B cell (primary cell): ENCODE measurements at regions not wholly inside any gene's neighbourhood (a gene's known extent, or its start where the extent isn't known, plus 50 kb on each side); places are given as distances from the start of the nearest gene placed in this dataset.

ENCODE experiments used
- ATAC-seq: fragments of 200-7000 bp; cut with Tn5 transposase; one replicate; pipeline ENCODE4 v1.10.0; 2021; ENCODE audit warnings: low read depth, mild to moderate bottlenecking, moderate number of reproducible peaks, moderate library complexity
- CTCF ChIA-PET: fragments of 350-600 bp; sonication (Branson Sonifier 250); formaldehyde crosslinking; loops from one replicate; lab custom pipeline; 2021; ENCODE audit warnings: antibody characterized with exemption, inconsistent platforms; lab: Charles Lee
- POLR2A ChIA-PET: fragments of 350-600 bp; sonication (Branson Sonifier 250); formaldehyde crosslinking; loops from one replicate; lab custom pipeline; 2021; ENCODE audit warnings: antibody characterized with exemption; lab: Charles Lee
- DNase-seq: peaks from one replicate; pipeline ENCODE4 v3.0.0; 2013
- H2AFZ ChIP-seq: 2 replicates; pipeline ENCODE4 v1.6.1; 2012; ENCODE audit warnings: mild to moderate bottlenecking, low read depth, low read length; ENCODE audit not compliant: insufficient read depth, poor library complexity, severe bottlenecking
- H3K27ac ChIP-seq, 2 donors: 1 replicate in 1 of 2; 2 replicates in 1 of 2; pipeline ENCODE4 v1.5.1; 2012 to 2013; ENCODE audit warnings: low read length in 2 of 2, mild to moderate bottlenecking in 2 of 2, moderate library complexity in 1 of 2
- H3K27me3 ChIP-seq, 4 experiments: fragments of 200-600 bp in 1 of 4; sonication (generic) in 1 of 4; replicated peaks in 1 of 4; 1 replicate in 2 of 4; 2 replicates in 2 of 4; pipeline versions ENCODE4 v1.6.1 to v1.7.0; 2013 to 2016; ENCODE audit warnings: low read length in 3 of 4, mild to moderate bottlenecking in 2 of 4, mixed read lengths in 1 of 4, moderate library complexity in 1 of 4; ENCODE audit not compliant: insufficient read depth in 4 of 4, control insufficient read depth in 3 of 4; ENCODE audit errors: control extremely low read depth in 1 of 4
- H3K36me3 ChIP-seq, 2 experiments: replicated peaks in 1 of 2; 1 replicate in 1 of 2; 2 replicates in 1 of 2; pipeline versions ENCODE4 v1.6.1 to v1.7.1; 2013; ENCODE audit warnings: low read length in 1 of 2; ENCODE audit not compliant: insufficient read depth in 2 of 2, control insufficient read depth in 1 of 2; ENCODE audit errors: control extremely low read depth in 1 of 2, extremely low read depth in 1 of 2
- H3K4me1 ChIP-seq, 2 donors: fragments of 200-600 bp in 1 of 2; sonication (generic) in 1 of 2; 1 replicate in 1 of 2; 2 replicates in 1 of 2; pipeline versions ENCODE4 v1.5.1 to v1.6.1; 2013 to 2017; ENCODE audit warnings: low read length in 2 of 2; ENCODE audit not compliant: control insufficient read depth in 2 of 2, insufficient read depth in 2 of 2
- H3K4me2 ChIP-seq: replicated peaks from 2 replicates; pipeline ENCODE3; 2012; ENCODE audit warnings: mild to moderate bottlenecking, low read depth, low read length; ENCODE audit not compliant: poor library complexity, severe bottlenecking
- H3K4me3 ChIP-seq, 5 experiments: fragments of 200-600 bp in 1 of 5; sonication (generic) in 1 of 5; 1 replicate in 3 of 5; 2 replicates in 2 of 5; pipeline versions ENCODE4 v1.5.1 to v1.7.0; 2011 to 2016; ENCODE audit warnings: low read length in 4 of 5, mild to moderate bottlenecking in 4 of 5, low read depth in 2 of 5, control low read depth in 1 of 5, moderate library complexity in 1 of 5; ENCODE audit not compliant: insufficient read depth in 1 of 5; ENCODE audit errors: control extremely low read depth in 1 of 5, extremely low read depth in 1 of 5
- H3K79me2 ChIP-seq: fragments of 200-600 bp; sonication (generic); one replicate; pipeline ENCODE4 v1.6.0; 2016; ENCODE audit warnings: low read length; ENCODE audit not compliant: control insufficient read depth, insufficient read depth
- H3K9ac ChIP-seq: fragments of 200-600 bp; sonication (generic); 2 replicates; pipeline ENCODE4 v1.6.1; 2017; ENCODE audit warnings: mild to moderate bottlenecking, low read length, moderate library complexity
- H3K9me3 ChIP-seq, 3 donors: one replicate each; pipeline versions ENCODE4 v1.6.1 to v1.7.1; 2013; ENCODE audit warnings: low read length in 2 of 3; ENCODE audit not compliant: control insufficient read depth in 2 of 3, insufficient read depth in 1 of 3; ENCODE audit errors: control extremely low read depth in 1 of 3
- H4K20me1 ChIP-seq: 2 replicates; pipeline ENCODE4 v1.6.0; 2012; ENCODE audit warnings: mild to moderate bottlenecking, low read length; ENCODE audit not compliant: insufficient read depth, control insufficient read depth, poor library complexity, severe bottlenecking
- H3K27ac Mint-ChIP-seq: one replicate; pipeline ENCODE4 v1.8.0; 2021; ENCODE audit warnings: mixed read lengths
- H3K27me3 Mint-ChIP-seq: one replicate; pipeline ENCODE4 v1.8.0; 2021; ENCODE audit warnings: mixed read lengths
- H3K4me1 Mint-ChIP-seq: one replicate; pipeline ENCODE4 v1.8.0; 2021; ENCODE audit warnings: mixed read lengths
- H3K4me3 Mint-ChIP-seq: one replicate; pipeline ENCODE4 v1.8.0; 2021; ENCODE audit warnings: mixed read lengths
- H3K9me3 Mint-ChIP-seq: one replicate; pipeline ENCODE4 v1.8.0; 2022; ENCODE audit warnings: mixed read lengths; ENCODE audit not compliant: insufficient read depth
- EZH2 ChIP-seq: IDR thresholded peaks from 2 replicates; pipeline ENCODE4 v1.6.1; 2012; ENCODE audit warnings: borderline replicate concordance, low read depth, mild to moderate bottlenecking, moderate library complexity, low read length; ENCODE audit not compliant: insufficient read depth, poor library complexity, severe bottlenecking
- WGBS: methylation state at CpG from one replicate; pipeline ENCODE4 v1.1.5; 2013; ENCODE audit warnings: missing lambda C conversion rate; ENCODE audit not compliant: insufficient coverage; 5-methylcytosine and 5-hydroxymethylcytosine counted together
- intact Hi-C: fragments of 100-400 bp; cut with micrococcal nuclease; formaldehyde crosslinking; loops from one replicate; pipeline ENCODE4 v1.10.0; 2022
- TF ChIP-seq, protein P1 (sequence below): fragments of 200-600 bp; IDR thresholded peaks from one replicate; pipeline ENCODE4 v1.8.0; 2022; ENCODE audit warnings: antibody characterized with exemption, mild to moderate bottlenecking

DNA sequence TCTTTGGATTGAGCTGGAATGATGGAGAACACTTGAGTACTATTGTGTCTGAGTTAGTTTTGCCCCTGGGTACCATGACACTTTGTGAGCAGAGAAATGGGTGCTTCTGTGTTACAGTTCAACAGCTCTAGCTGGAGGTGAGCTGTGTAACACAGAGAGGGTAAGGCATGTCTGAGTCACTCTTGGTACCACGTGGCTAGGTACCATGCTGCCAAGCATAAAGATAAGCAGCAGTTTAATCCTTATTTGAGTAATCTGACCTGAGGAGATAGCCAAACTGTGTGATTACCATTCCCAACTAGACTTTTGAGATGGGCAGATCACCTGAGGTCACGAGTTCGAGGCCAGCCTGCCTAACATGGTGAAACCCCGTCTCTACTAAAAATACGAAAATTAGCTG is 122.0 kb downstream of the OLFM4 start:
- no peak overlapping the region for H3K27ac Mint-ChIP-seq
- POLR2A ChIA-PET, result no interaction called here
- Histone ChIP-seq H3K4me2 (no peak overlapping the region), H4K20me1 (no peaks in the 10 kb centered on the region), H3K27ac (no peak overlapping the region), H3K36me3 (no peaks in the 10 kb centered on the region), H3K9ac (no peak overlapping the region), H3K27me3 (no peaks in the 10 kb centered on the region), H2AFZ (no peak overlapping the region), H3K4me3 (no peak overlapping the region), H3K79me2 (no peaks in the 10 kb centered on the region), H3K4me1 (no peaks in the 10 kb centered on the region), H3K9me3 (no peaks in the 10 kb centered on the region)
- ATAC-seq (no peak), DNase-seq (no peak)
- WGBS, result 50% methylated on average over 1 of the region's 5 CpGs
- CTCF ChIA-PET, result no interaction called here
- intact Hi-C loops, result no loop called here
- no peaks in the 10 kb centered on the region for H3K4me1 Mint-ChIP-seq
- TF ChIP-seq, protein P1, sequence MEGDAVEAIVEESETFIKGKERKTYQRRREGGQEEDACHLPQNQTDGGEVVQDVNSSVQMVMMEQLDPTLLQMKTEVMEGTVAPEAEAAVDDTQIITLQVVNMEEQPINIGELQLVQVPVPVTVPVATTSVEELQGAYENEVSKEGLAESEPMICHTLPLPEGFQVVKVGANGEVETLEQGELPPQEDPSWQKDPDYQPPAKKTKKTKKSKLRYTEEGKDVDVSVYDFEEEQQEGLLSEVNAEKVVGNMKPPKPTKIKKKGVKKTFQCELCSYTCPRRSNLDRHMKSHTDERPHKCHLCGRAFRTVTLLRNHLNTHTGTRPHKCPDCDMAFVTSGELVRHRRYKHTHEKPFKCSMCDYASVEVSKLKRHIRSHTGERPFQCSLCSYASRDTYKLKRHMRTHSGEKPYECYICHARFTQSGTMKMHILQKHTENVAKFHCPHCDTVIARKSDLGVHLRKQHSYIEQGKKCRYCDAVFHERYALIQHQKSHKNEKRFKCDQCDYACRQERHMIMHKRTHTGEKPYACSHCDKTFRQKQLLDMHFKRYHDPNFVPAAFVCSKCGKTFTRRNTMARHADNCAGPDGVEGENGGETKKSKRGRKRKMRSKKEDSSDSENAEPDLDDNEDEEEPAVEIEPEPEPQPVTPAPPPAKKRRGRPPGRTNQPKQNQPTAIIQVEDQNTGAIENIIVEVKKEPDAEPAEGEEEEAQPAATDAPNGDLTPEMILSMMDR, result no peak
- no peak for TF ChIP-seq EZH2
- H3K27me3 Mint-ChIP-seq, result no peaks in the 10 kb centered on the region
- H3K4me3 Mint-ChIP-seq, result no peak overlapping the region
- no peaks in the 10 kb centered on the region for H3K9me3 Mint-ChIP-seq

DNA sequence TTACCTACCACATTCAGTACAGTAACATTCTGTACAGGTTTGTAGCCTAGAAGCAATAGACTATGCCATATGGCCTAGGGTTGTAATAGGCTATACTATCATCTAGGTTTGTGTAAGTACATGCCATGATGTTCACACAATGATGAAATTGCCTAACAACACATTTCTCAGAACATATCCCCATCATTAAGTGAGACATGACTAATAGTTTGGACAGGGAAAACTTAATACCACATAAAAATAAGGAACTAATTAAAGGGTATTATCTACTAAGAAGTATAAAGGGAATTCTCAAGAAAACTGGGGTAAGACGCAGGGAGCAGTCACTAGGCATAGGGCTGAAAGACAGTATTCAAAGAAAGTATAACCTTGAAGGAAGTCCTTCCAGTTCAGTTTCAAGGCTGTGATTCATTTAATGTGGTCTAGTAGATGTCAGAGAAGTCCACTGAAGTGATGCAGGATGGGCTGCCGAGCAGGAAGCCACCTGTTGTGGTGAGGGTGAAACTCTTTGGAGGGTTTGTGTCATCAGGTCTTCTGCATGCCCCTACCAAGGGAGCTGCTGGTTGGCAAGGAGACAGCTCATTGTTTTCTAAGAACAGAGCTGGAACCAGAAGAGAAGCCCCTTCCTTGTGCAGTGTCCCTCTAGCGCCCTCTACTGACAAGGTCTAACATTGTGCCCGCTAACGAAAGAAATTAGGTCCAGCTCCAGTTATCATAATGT is 122.9 kb downstream of the OLFM4 start:
- H3K27me3 ChIP-seq, result no peaks in the 10 kb centered on the region
- 34% methylated on average over 3 of the region's 5 CpGs for WGBS
- TF ChIP-seq, protein P1, result peak; percentile 53
- TF ChIP-seq EZH2, result no peak
- no peaks in the 10 kb centered on the region for H3K79me2 ChIP-seq
- H3K27ac ChIP-seq, result no peak overlapping the region
- Mint-ChIP-seq H3K27me3 (no peaks in the 10 kb centered on the region), H3K27ac (no peak overlapping the region), H3K4me3 (no peak overlapping the region), H3K4me1 (no peaks in the 10 kb centered on the region), H3K9me3 (no peaks in the 10 kb centered on the region)
- ATAC-seq (peak; percentile 14), DNase-seq (peak; percentile 12)
- H2AFZ ChIP-seq, result no peak overlapping the region
- no peak overlapping the region for H3K4me2 ChIP-seq
- H3K9me3 ChIP-seq, result no peaks in the 10 kb centered on the region
- POLR2A ChIA-PET, result no interaction called here
- CTCF ChIA-PET, result interaction anchor here (0.8 to 1.3 kb wide), 2 partner anchors 22 to 289 kb away, joined by 3 read pairs; no protein-coding TSS in a partner anchor
- H4K20me1 ChIP-seq, result no peaks in the 10 kb centered on the region
- intact Hi-C loops, result no loop called here
- H3K4me3 ChIP-seq, result no peak overlapping the region
- no peak overlapping the region for H3K9ac ChIP-seq
- no peaks in the 10 kb centered on the region for H3K36me3 ChIP-seq
- H3K4me1 ChIP-seq, result no peaks in the 10 kb centered on the region
